GM12891 (cell line): ENCODE measurements at regions not wholly inside any gene's neighbourhood (a gene's known extent, or its start where the extent isn't known, plus 50 kb on each side); places are given as distances from the start of the nearest gene placed in this dataset.

Experiments used
- DNase-seq: peaks from one replicate; pipeline ENCODE4 v3.0.0; 2011; ENCODE audit warnings: low spot score; ENCODE audit not compliant: insufficient read length
- FAIRE-seq: peaks from 2 replicates; lab custom pipeline; 2011; peaks lifted over from hg19 to GRCh38; lab: Jason Lieb, UNC
- PAX5 ChIP-seq: IDR thresholded peaks from 2 replicates; pipeline ENCODE4 v1.6.1; 2011; ENCODE audit warnings: low read length, moderate library complexity, mild to moderate bottlenecking; ENCODE audit not compliant: insufficient read depth, severe bottlenecking
- POLR2A ChIP-seq: IDR thresholded peaks from 2 replicates; pipeline ENCODE4 v1.6.1; 2011; ENCODE audit warnings: low read depth, low read length, control low read depth
- POLR2AphosphoS5 ChIP-seq: IDR thresholded peaks from 2 replicates; pipeline ENCODE4 v1.6.1; 2011; ENCODE audit warnings: low read depth, low read length, control low read depth
- POU2F2 ChIP-seq: IDR thresholded peaks from 2 replicates; pipeline ENCODE4 v1.6.1; 2011; ENCODE audit warnings: low read depth, mild to moderate bottlenecking, control low read depth, low read length, moderate library complexity
- SPI1 ChIP-seq: IDR thresholded peaks from 2 replicates; pipeline ENCODE4 v1.6.1; 2011; ENCODE audit warnings: low read depth, low read length, control low read depth
- TAF1 ChIP-seq: IDR thresholded peaks from 2 replicates; pipeline ENCODE4 v1.6.1; 2011; ENCODE audit warnings: low read depth, low read length, control low read depth

GRCh38 chr18:78303519-78304191, 676.0 kb upstream of the SALL3 start:
- FAIRE-seq = no peak
- no peak for TF ChIP-seq TAF1
- TF ChIP-seq PAX5 = no peak
- TF ChIP-seq POU2F2 = no peak
- DNase-seq = no peak

DNA sequence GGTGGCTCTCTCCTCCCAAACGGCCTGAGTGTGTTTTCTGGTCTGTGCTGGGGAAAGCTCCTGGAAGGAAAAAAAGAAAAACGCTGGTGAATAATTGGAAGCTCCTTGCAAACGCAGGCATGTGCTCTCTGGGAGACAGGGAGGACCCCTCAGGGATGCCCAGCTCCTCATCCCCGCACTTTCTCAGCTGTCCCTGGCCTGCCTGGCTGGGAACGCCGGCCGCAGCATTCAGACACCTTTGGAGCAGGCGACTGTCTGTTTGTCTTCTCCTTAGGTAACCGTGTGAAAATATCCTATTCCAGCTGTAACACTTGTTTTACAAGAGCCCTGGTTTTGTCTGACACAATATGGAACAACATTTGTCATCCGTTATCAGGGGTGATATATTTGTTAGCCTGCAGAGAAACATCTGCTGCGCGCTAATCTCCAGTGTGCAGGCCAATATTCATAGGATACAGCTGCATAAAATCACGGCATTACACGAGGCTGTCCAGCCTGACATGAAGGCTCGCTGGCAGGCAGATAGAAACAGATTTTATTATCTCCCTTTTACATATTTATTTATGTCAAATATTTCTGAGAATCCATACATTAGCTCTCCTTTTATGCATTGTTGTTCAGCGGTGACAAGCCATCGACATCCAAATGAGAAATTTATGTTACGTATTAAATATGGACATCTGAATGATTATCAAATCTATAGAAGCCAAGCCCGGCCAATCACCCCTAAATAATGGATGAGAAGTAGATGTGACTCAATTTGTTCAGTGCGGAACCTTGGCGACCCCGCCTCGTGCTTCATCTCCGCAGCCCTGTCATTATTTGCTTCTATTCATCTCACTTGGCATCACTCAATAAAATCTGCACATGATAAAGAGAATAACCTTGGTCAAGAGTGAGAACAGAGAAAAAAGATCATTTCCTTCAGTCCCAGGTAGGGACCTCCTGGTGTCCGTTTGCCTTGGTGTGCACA, 675.1 kb upstream of the SALL3 start:
- DNase-seq (no peak), FAIRE-seq (no peak)
- TF ChIP-seq TAF1 (no peak), POLR2A (no peak), PAX5 (no peak), POLR2AphosphoS5 (no peak), SPI1 (no peak), POU2F2 (no peak)

GRCh38 chr18:78305789-78306188, 673.8 kb upstream of the SALL3 start:
- TF ChIP-seq PAX5 = no peak
- TF ChIP-seq POLR2AphosphoS5 = no peak
- TF ChIP-seq POLR2A = no peak
- no peak for TF ChIP-seq SPI1
- no peak for TF ChIP-seq POU2F2
- TF ChIP-seq TAF1 = no peak
- FAIRE-seq (no peak), DNase-seq (no peak)

DNA sequence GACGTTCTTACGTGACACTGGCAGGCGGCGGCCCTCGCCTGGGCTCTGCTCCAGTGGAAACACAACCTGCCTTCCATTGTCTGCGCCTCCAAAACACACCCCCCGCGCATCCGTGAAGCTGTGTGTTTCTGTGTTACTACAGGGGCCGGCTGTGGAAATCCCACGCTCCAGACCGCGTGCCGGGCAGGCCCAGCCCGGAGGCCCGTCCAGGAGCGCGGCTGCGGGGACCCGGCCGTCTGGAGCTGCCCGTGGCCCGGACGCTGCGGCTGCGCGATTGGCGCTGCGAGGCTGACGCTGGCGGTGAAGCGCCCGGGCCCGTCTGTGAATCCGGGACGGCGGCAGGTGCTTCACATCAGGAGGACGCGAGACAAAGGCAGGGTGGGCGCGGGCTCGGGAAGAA, 670.3 kb upstream of the SALL3 start:
- TF ChIP-seq SPI1 (no peak), PAX5 (no peak), TAF1 (no peak), POLR2AphosphoS5 (no peak), POLR2A (no peak), POU2F2 (no peak)
- DNase-seq (no peak), FAIRE-seq (no peak)

GRCh38 chr18:78309924-78310323, 669.7 kb upstream of the SALL3 start:
- TF ChIP-seq POLR2AphosphoS5 (no peak), POU2F2 (no peak), PAX5 (no peak)
- FAIRE-seq (no peak), DNase-seq (no peak)

GRCh38 chr18:78319264-78319663, 660.4 kb upstream of the SALL3 start:
- FAIRE-seq (no peak), DNase-seq (no peak)
- TF ChIP-seq POLR2AphosphoS5 (no peak), POLR2A (no peak)

GRCh38 chr18:78319961-78320360, 659.7 kb upstream of the SALL3 start:
- TF ChIP-seq POU2F2 (no peak), PAX5 (no peak), TAF1 (no peak), POLR2AphosphoS5 (no peak), POLR2A (no peak), SPI1 (no peak)
- no peak for DNase-seq
- no peak for FAIRE-seq

GRCh38 chr18:78321402-78321801, 658.2 kb upstream of the SALL3 start:
- FAIRE-seq = no peak
- TF ChIP-seq SPI1 (no peak), POLR2AphosphoS5 (no peak), POLR2A (no peak), PAX5 (no peak), POU2F2 (no peak), TAF1 (no peak)
- no peak for DNase-seq

DNA sequence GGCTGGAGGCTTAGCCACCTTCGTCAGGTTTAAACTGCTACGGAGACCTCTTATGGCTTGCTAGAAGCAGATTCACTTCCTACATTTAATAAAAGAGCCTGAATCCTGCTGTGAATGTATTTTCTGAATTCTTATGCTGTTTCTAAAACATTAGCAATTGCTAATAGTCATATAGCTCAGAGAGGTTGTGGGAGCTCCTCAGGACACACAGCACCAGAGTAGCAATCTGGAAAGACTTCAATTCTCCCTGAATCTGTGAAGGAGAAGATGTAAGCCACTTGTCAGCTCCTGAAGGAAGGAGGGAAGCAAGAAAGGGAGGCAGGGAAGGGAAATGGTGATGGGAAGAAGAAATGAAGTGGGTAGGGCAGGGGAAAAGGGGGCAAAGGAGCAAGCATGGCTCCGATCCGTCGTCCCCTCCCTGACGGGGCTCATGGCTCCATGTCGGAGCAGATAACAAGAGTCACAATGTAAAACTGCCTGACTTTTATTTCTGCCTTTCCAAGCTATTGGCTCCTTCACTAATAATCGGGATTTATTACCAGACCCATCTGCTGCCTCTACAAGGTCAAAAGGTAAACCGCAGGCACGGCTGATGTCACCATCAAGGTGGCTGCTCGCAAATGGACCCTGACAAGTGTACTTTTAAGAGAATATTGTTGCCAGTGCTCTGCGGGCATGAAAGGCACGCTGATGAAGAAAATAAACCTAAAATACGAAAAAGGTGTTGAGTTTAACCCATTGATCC, 656.0 kb upstream of the SALL3 start:
- FAIRE-seq (no peak), DNase-seq (no peak)
- no peak for TF ChIP-seq POU2F2
- no peak for TF ChIP-seq POLR2A
- no peak for TF ChIP-seq POLR2AphosphoS5
- TF ChIP-seq TAF1 = no peak
- no peak for TF ChIP-seq PAX5
- no peak for TF ChIP-seq SPI1
